Panc1 (cell line): ENCODE measurements at regions not wholly inside any gene's neighbourhood (a gene's known extent, or its start where the extent isn't known, plus 50 kb on each side); places are given as distances from the start of the nearest gene placed in this dataset.

ENCODE experiments used
- CTCF ChIP-seq: fragments of 450-650 bp; IDR thresholded peaks from 2 replicates; pipeline ENCODE4 v1.5.1; 2017; ENCODE audit warnings: mild to moderate bottlenecking
- POLR2AphosphoS5 ChIP-seq: IDR thresholded peaks from 2 replicates; pipeline ENCODE4 v1.6.1; 2012; ENCODE audit warnings: mild to moderate bottlenecking, low read depth, low read length, moderate library complexity
- REST ChIP-seq, 2 experiments: IDR thresholded peaks; 2 replicates each; pipeline ENCODE4 v1.6.1; 2011 to 2012; ENCODE audit warnings: low read depth in 2 of 2, control low read depth in 1 of 2, low read length in 1 of 2, mild to moderate bottlenecking in 1 of 2, moderate library complexity in 1 of 2; ENCODE audit not compliant: insufficient read depth in 1 of 2
- SIN3A ChIP-seq: IDR thresholded peaks from 2 replicates; pipeline ENCODE4 v1.6.1; 2012; ENCODE audit warnings: low read depth, mild to moderate bottlenecking, low read length, moderate library complexity, borderline replicate concordance; ENCODE audit not compliant: insufficient read depth

- no peak for TF ChIP-seq CTCF
- no peak for TF ChIP-seq SIN3A
- TF ChIP-seq REST (IDR thresholded peaks at IDR 0.05; ENCODE audit: insufficient read depth in 1 of 2, low read depth in 2 of 2, low read length in 1 of 2): no peak
- TF ChIP-seq POLR2AphosphoS5: no peak
Observed at GRCh38 chr6:153832543-153832942, 206.5 kb upstream of the OPRM1 start.
